ENCODE measurements at regions not wholly inside any gene's neighbourhood (a gene's known extent, or its start where the extent isn't known, plus 50 kb on each side); places are given as distances from the start of the nearest gene placed in this dataset.

- no peak overlapping the region for H3K9ac ChIP-seq (ENCODE audit: low read length)
- TF ChIP-seq CTCF (IDR thresholded peaks at IDR 0.05; ENCODE audit: insufficient read depth, low read depth, low read length) (no peak), EZH2 (IDR thresholded peaks at IDR 0.05; ENCODE audit: insufficient read depth, low read length) (no peak)
- Mint-ChIP-seq H3K27ac (ENCODE audit: unreplicated experiment) (no peak overlapping the region), H3K4me1 (ENCODE audit: low read depth, unreplicated experiment) (peaks cover 9% of the 10 kb centered on the region), H3K9me3 (ENCODE audit: unreplicated experiment) (no peaks in the 10 kb centered on the region), H3K36me3 (ENCODE audit: low read depth, unreplicated experiment) (no peaks in the 10 kb centered on the region), H3K4me3 (ENCODE audit: unreplicated experiment) (no peak overlapping the region), H3K27me3 (ENCODE audit: low read depth, unreplicated experiment) (peaks cover 25% of the 10 kb centered on the region)
- FAIRE-seq (no peak), DNase-seq (ENCODE audit: low read depth) (no peak)
- no peak overlapping the region for H3K4me3 ChIP-seq (ENCODE audit: insufficient read depth, low read depth, low read length)
- no peak overlapping the region for H3K27ac ChIP-seq (ENCODE audit: low read depth, low read length)
- no peak overlapping the region for H2AFZ ChIP-seq (ENCODE audit: low read depth, low read length)
- no peaks in the 10 kb centered on the region for H3K36me3 ChIP-seq (ENCODE audit: insufficient read depth, low read length)
- peaks cover 3% of the 10 kb centered on the region for H3K27me3 ChIP-seq (ENCODE audit: insufficient read depth, low read length)
- H3K4me1 ChIP-seq (ENCODE audit: insufficient read depth, low read length): no peaks in the 10 kb centered on the region
- H4K20me1 ChIP-seq (ENCODE audit: insufficient read depth, low read length): no peaks in the 10 kb centered on the region
- no peaks in the 10 kb centered on the region for H3K9me3 ChIP-seq (ENCODE audit: insufficient read depth, low read depth, low read length)
- H3K4me2 ChIP-seq (ENCODE audit: low read length): no peak overlapping the region
- no peaks in the 10 kb centered on the region for H3K79me2 ChIP-seq (ENCODE audit: insufficient read depth, low read length)
Measured at GRCh38 chr16:65218348-65218747, 96.5 kb upstream of the CDH11 start.

- no peaks in the 10 kb centered on the region for H3K36me3 ChIP-seq (ENCODE audit: insufficient read depth, low read length)
- peaks cover 3% of the 10 kb centered on the region for H3K27me3 ChIP-seq (ENCODE audit: insufficient read depth, low read length)
- H3K9me3 ChIP-seq (ENCODE audit: insufficient read depth, low read depth, low read length): no peaks in the 10 kb centered on the region
- Mint-ChIP-seq H3K36me3 (ENCODE audit: low read depth, unreplicated experiment) (no peaks in the 10 kb centered on the region), H3K27me3 (ENCODE audit: low read depth, unreplicated experiment) (peaks cover 24% of the 10 kb centered on the region), H3K27ac (ENCODE audit: unreplicated experiment) (no peak overlapping the region), H3K9me3 (ENCODE audit: unreplicated experiment) (no peaks in the 10 kb centered on the region), H3K4me3 (ENCODE audit: unreplicated experiment) (no peak overlapping the region), H3K4me1 (ENCODE audit: low read depth, unreplicated experiment) (no peaks in the 10 kb centered on the region)
- no peak overlapping the region for H2AFZ ChIP-seq (ENCODE audit: low read depth, low read length)
- H4K20me1 ChIP-seq (ENCODE audit: insufficient read depth, low read length): no peaks in the 10 kb centered on the region
- H3K27ac ChIP-seq (ENCODE audit: low read depth, low read length): no peak overlapping the region
- H3K4me3 ChIP-seq (ENCODE audit: insufficient read depth, low read depth, low read length): no peak overlapping the region
- FAIRE-seq: no peak
- no peak for TF ChIP-seq EZH2 (IDR thresholded peaks at IDR 0.05; ENCODE audit: insufficient read depth, low read length)
- TF ChIP-seq CTCF (IDR thresholded peaks at IDR 0.05; ENCODE audit: insufficient read depth, low read depth, low read length): no peak
- no peak for DNase-seq (ENCODE audit: low read depth)
- no peaks in the 10 kb centered on the region for H3K79me2 ChIP-seq (ENCODE audit: insufficient read depth, low read length)
- H3K4me1 ChIP-seq (ENCODE audit: insufficient read depth, low read length): no peaks in the 10 kb centered on the region
- H3K4me2 ChIP-seq (ENCODE audit: low read length): no peak overlapping the region
- H3K9ac ChIP-seq (ENCODE audit: low read length): no peak overlapping the region
Measured at GRCh38 chr16:65213866-65214595, 92.2 kb upstream of the CDH11 start.

GRCh38 chr16:65212791-65213190, 90.9 kb upstream of the CDH11 start:
- Mint-ChIP-seq H3K36me3 (ENCODE audit: low read depth, unreplicated experiment) (no peaks in the 10 kb centered on the region), H3K9me3 (ENCODE audit: unreplicated experiment) (no peaks in the 10 kb centered on the region), H3K27ac (ENCODE audit: unreplicated experiment) (no peak overlapping the region), H3K4me1 (ENCODE audit: low read depth, unreplicated experiment) (no peaks in the 10 kb centered on the region), H3K27me3 (ENCODE audit: low read depth, unreplicated experiment) (peaks cover 17% of the 10 kb centered on the region), H3K4me3 (ENCODE audit: unreplicated experiment) (no peak overlapping the region)
- H3K27ac ChIP-seq (ENCODE audit: low read depth, low read length): no peak overlapping the region
- TF ChIP-seq CTCF (IDR thresholded peaks at IDR 0.05; ENCODE audit: insufficient read depth, low read depth, low read length) (no peak), EZH2 (IDR thresholded peaks at IDR 0.05; ENCODE audit: insufficient read depth, low read length) (no peak)
- H3K4me1 ChIP-seq (ENCODE audit: insufficient read depth, low read length): no peaks in the 10 kb centered on the region
- H3K9ac ChIP-seq (ENCODE audit: low read length): no peak overlapping the region
- no peaks in the 10 kb centered on the region for H3K79me2 ChIP-seq (ENCODE audit: insufficient read depth, low read length)
- H3K9me3 ChIP-seq (ENCODE audit: insufficient read depth, low read depth, low read length): no peaks in the 10 kb centered on the region
- no peak overlapping the region for H3K4me3 ChIP-seq (ENCODE audit: insufficient read depth, low read depth, low read length)
- H3K4me2 ChIP-seq (ENCODE audit: low read length): no peak overlapping the region
- FAIRE-seq (no peak), DNase-seq (ENCODE audit: low read depth) (no peak)
- peaks cover 3% of the 10 kb centered on the region for H3K27me3 ChIP-seq (ENCODE audit: insufficient read depth, low read length)
- H4K20me1 ChIP-seq (ENCODE audit: insufficient read depth, low read length): no peaks in the 10 kb centered on the region
- no peaks in the 10 kb centered on the region for H3K36me3 ChIP-seq (ENCODE audit: insufficient read depth, low read length)
- H2AFZ ChIP-seq (ENCODE audit: low read depth, low read length): no peak overlapping the region
